IMR-90 (cell line): ENCODE measurements at regions not wholly inside any gene's neighbourhood (a gene's known extent, or its start where the extent isn't known, plus 50 kb on each side); places are given as distances from the start of the nearest gene placed in this dataset.

ENCODE experiments used
- ATAC-seq: fragments of 200-7000 bp; cut with Tn5 transposase; 2 replicates; pipeline ENCODE4 v1.9.1; 2020; ENCODE audit warnings: low read depth, mild to moderate bottlenecking, moderate library complexity
- BruUV-seq: library from RNA; stranded (reverse); fragments of 400-500 nt; replicated peaks from 2 replicates; lab custom pipeline; 2021; lab: Mats Ljungman, UMichigan
- CTCF ChIA-PET: fragments of 300-600 bp; formaldehyde crosslinking; extraction: SDS; loops from one replicate; lab custom pipeline; 2021; ENCODE audit warnings: antibody characterized with exemption; lab: Yijun Ruan, JAX
- POLR2A ChIA-PET: fragments of 300-600 bp; sonication (Branson Sonifier 250); formaldehyde crosslinking; loops from one replicate; lab custom pipeline; 2022; ENCODE audit warnings: antibody characterized with exemption; ENCODE audit not compliant: unreplicated experiment; lab: Charles Lee
- DNase-seq: peaks from one replicate; pipeline ENCODE4 v3.0.0; 2013
- H2AFZ ChIP-seq: replicated peaks from 2 replicates; pipeline ENCODE3; 2013; ENCODE audit warnings: low read length, mild to moderate bottlenecking; ENCODE audit not compliant: poor library complexity
- H2AK5ac ChIP-seq: 2 replicates; pipeline ENCODE4 v1.6.1; 2013; ENCODE audit warnings: low read depth, low read length, inconsistent platforms
- H2AK9ac ChIP-seq: replicated peaks from 2 replicates; pipeline ENCODE3; 2013; ENCODE audit warnings: mild to moderate bottlenecking, low read depth, low read length, moderate library complexity; ENCODE audit not compliant: poor library complexity
- H2BK120ac ChIP-seq: 2 replicates; pipeline ENCODE4 v1.6.1; 2013; ENCODE audit warnings: low read depth, low read length, inconsistent platforms
- H2BK15ac ChIP-seq: 3 replicates; pipeline ENCODE4 v1.6.1; 2013; ENCODE audit warnings: low read depth, low read length, inconsistent platforms
- H2BK20ac ChIP-seq: 2 replicates; pipeline ENCODE4 v1.6.1; 2013; ENCODE audit warnings: low read depth, mild to moderate bottlenecking, inconsistent platforms, low read length, moderate library complexity
- H2BK5ac ChIP-seq: 2 replicates; pipeline ENCODE4 v1.6.1; 2013; ENCODE audit warnings: mild to moderate bottlenecking, low read depth, low read length, inconsistent platforms; ENCODE audit not compliant: poor library complexity, severe bottlenecking
- H3K14ac ChIP-seq: replicated peaks from 2 replicates; pipeline ENCODE4 v1.6.1; 2013; ENCODE audit warnings: low read depth, low read length, inconsistent platforms
- H3K18ac ChIP-seq: 2 replicates; pipeline ENCODE4 v1.6.1; 2013; ENCODE audit warnings: low read depth, low read length, control low read depth
- H3K23ac ChIP-seq: 2 replicates; pipeline ENCODE4 v1.6.1; 2013; ENCODE audit warnings: low read depth, low read length, inconsistent platforms
- H3K27ac ChIP-seq: 2 replicates; pipeline ENCODE4 v1.5.1; 2013; ENCODE audit warnings: mild to moderate bottlenecking, control low read depth, low read length; ENCODE audit not compliant: insufficient read depth
- H3K27me3 ChIP-seq: 2 replicates; pipeline ENCODE4 v1.6.1; 2013; ENCODE audit warnings: low read length; ENCODE audit not compliant: control insufficient read depth, insufficient read depth
- H3K36me3 ChIP-seq: 2 replicates; pipeline ENCODE4 v1.6.1; 2013; ENCODE audit warnings: low read length, mixed read lengths; ENCODE audit not compliant: control insufficient read depth, insufficient read depth
- H3K4ac ChIP-seq: 2 replicates; pipeline ENCODE4 v1.6.1; 2013; ENCODE audit warnings: low read depth, low read length, inconsistent platforms
- H3K4me1 ChIP-seq: 2 replicates; pipeline ENCODE4 v1.6.1; 2013; ENCODE audit warnings: low read length, mixed read lengths; ENCODE audit not compliant: control insufficient read depth, insufficient read depth
- H3K4me2 ChIP-seq: 2 replicates; pipeline ENCODE4 v1.6.1; 2013; ENCODE audit warnings: low read depth, mild to moderate bottlenecking, control low read depth, low read length, moderate library complexity
- H3K4me3 ChIP-seq: 2 replicates; pipeline ENCODE4 v1.5.1; 2013; ENCODE audit warnings: low read depth, mild to moderate bottlenecking, control low read depth, low read length, moderate library complexity; ENCODE audit not compliant: insufficient read depth
- H3K56ac ChIP-seq: 2 replicates; pipeline ENCODE4 v1.6.1; 2013; ENCODE audit warnings: low read length, inconsistent platforms; ENCODE audit not compliant: insufficient read depth; ENCODE audit errors: extremely low read depth
- H3K79me1 ChIP-seq, 2 experiments: 2 replicates each; pipeline ENCODE4 v1.6.1; 2013; ENCODE audit warnings: low read length in 2 of 2, inconsistent platforms in 1 of 2, low read depth in 1 of 2
- H3K9ac ChIP-seq: 2 replicates; pipeline ENCODE4 v1.6.1; 2013; ENCODE audit warnings: low read depth, low read length, control low read depth
- H3K9me1 ChIP-seq: 2 replicates; pipeline ENCODE4 v1.6.1; 2013; ENCODE audit warnings: low read length, inconsistent platforms; ENCODE audit not compliant: insufficient read depth
- H3K9me3 ChIP-seq: 2 replicates; pipeline ENCODE4 v1.6.1; 2013; ENCODE audit warnings: low read length; ENCODE audit not compliant: control insufficient read depth, insufficient read depth
- H4K20me1 ChIP-seq: 2 replicates; pipeline ENCODE4 v1.6.1; 2013; ENCODE audit warnings: low read length, inconsistent platforms; ENCODE audit not compliant: insufficient read depth
- H4K5ac ChIP-seq: 2 replicates; pipeline ENCODE4 v1.6.1; 2013; ENCODE audit warnings: mild to moderate bottlenecking, low read depth, low read length, control low read depth
- H4K8ac ChIP-seq, 2 experiments: 2 replicates each; pipeline ENCODE4 v1.6.1; 2013; ENCODE audit warnings: low read depth in 2 of 2, low read length in 2 of 2, control low read depth in 1 of 2, inconsistent platforms in 1 of 2
- H4K91ac ChIP-seq: 2 replicates; pipeline ENCODE4 v1.6.1; 2013; ENCODE audit warnings: low read depth, low read length, inconsistent platforms; ENCODE audit not compliant: insufficient read depth
- CEBPB ChIP-seq: IDR thresholded peaks from 2 replicates; pipeline ENCODE4 v1.6.1; 2012; ENCODE audit warnings: low read depth, low read length, improper control_type of control experiment
- POLR2A ChIP-seq: IDR thresholded peaks from 2 replicates; pipeline ENCODE4 v1.6.1; 2012; ENCODE audit warnings: mild to moderate bottlenecking, low read depth, low read length
- WGBS, 2 experiments: methylation state at CpG; one replicate each; pipeline versions ENCODE4 v1.1.5 to v1.1.7; 2013; ENCODE audit warnings: missing lambda C conversion rate in 2 of 2; ENCODE audit not compliant: insufficient read length in 1 of 2; ENCODE audit errors: extremely low coverage in 2 of 2; 5-methylcytosine and 5-hydroxymethylcytosine counted together
- dilution Hi-C: fragments of 300-500 bp; cut with HindIII; formaldehyde crosslinking; loops from one replicate; pipeline ENCODE4 v1.14.3; 2018; ENCODE audit warnings: low sequenced_read_pairs; ENCODE audit not compliant: unreplicated experiment
- in situ Hi-C: fragments of 300-500 bp; cut with MboI; formaldehyde crosslinking; loops from 3 replicates; pipeline ENCODE4 v1.14.3; 2019; ENCODE audit warnings: low sequenced_read_pairs, inconsistent platforms, mixed read lengths
- intact Hi-C: fragments of 100-400 bp; cut with micrococcal nuclease; formaldehyde crosslinking; loops from 2 replicates; pipeline ENCODE4 v1.10.0; 2022
- TF ChIP-seq, protein P1 (sequence below): conservative IDR thresholded peaks from 2 replicates; pipeline ENCODE4 v1.5.1; 2012; ENCODE audit warnings: mild to moderate bottlenecking, low read depth, low read length, improper control_type of control experiment
- TF ChIP-seq, protein P2 (sequence below): fragments of 150-350 bp; IDR thresholded peaks from 2 replicates; pipeline ENCODE4 v1.6.1; 2016; ENCODE audit warnings: low read depth, mild to moderate bottlenecking, low read length, moderate library complexity, borderline replicate concordance

DNA sequence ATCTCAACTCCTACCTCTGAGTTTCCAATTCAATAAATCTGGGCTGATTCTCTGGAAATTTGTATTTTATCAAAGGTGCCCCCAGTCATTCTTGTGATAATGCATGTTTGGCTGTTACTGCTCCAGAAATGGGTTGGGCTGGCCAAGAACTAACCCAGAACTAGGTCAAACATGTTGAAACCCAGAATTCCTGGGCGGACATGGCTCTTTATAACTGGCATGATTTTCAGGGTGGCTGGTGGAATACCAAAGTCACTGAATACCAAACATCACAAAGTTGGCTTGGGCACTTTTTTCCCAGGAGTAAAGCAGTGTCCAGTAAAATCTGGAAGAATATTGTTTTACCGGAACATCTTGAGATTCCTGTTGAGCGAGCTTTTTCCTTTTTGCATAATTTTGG lies 89.4 kb upstream of the S1PR1 start:
- Histone ChIP-seq H3K4me3 (no peak overlapping the region), H2AK5ac (no peak overlapping the region), H3K79me1 (no peaks in the 10 kb centered on the region), H3K27me3 (no peaks in the 10 kb centered on the region), H3K23ac (no peak overlapping the region), H3K9ac (no peak overlapping the region), H4K20me1 (no peaks in the 10 kb centered on the region), H2AK9ac (no peak overlapping the region), H3K18ac (no peak overlapping the region), H3K4ac (no peak overlapping the region), H3K56ac (no peak overlapping the region), H3K9me3 (no peaks in the 10 kb centered on the region), H2BK20ac (no peak overlapping the region), H4K8ac (no peak overlapping the region), H3K36me3 (no peaks in the 10 kb centered on the region), H3K14ac (no peak overlapping the region), H4K91ac (no peak overlapping the region), H2AFZ (no peak overlapping the region), H4K5ac (no peak overlapping the region), H3K27ac (no peak overlapping the region), H2BK120ac (no peak overlapping the region), H2BK15ac (no peak overlapping the region), H2BK5ac (no peak overlapping the region), H3K9me1 (no peaks in the 10 kb centered on the region), H3K4me1 (0 out of 2 replicates have a peak, but pooled peaks cover 2% of the 10 kb centered on the region), H3K4me2 (no peak overlapping the region)
- POLR2A ChIA-PET: no interaction called here
- no TSS peak for BruUV-seq
- dilution Hi-C loops (no loop called here), in situ Hi-C loops (no loop called here), intact Hi-C loops (no loop called here)
- ATAC-seq (no peak), DNase-seq (no peak)
- no CpG with 5 or more reads among the region's 3 CpGs for WGBS, 2 experiments
- TF ChIP-seq, protein P1, sequence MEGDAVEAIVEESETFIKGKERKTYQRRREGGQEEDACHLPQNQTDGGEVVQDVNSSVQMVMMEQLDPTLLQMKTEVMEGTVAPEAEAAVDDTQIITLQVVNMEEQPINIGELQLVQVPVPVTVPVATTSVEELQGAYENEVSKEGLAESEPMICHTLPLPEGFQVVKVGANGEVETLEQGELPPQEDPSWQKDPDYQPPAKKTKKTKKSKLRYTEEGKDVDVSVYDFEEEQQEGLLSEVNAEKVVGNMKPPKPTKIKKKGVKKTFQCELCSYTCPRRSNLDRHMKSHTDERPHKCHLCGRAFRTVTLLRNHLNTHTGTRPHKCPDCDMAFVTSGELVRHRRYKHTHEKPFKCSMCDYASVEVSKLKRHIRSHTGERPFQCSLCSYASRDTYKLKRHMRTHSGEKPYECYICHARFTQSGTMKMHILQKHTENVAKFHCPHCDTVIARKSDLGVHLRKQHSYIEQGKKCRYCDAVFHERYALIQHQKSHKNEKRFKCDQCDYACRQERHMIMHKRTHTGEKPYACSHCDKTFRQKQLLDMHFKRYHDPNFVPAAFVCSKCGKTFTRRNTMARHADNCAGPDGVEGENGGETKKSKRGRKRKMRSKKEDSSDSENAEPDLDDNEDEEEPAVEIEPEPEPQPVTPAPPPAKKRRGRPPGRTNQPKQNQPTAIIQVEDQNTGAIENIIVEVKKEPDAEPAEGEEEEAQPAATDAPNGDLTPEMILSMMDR: no peak
- TF ChIP-seq POLR2A: no peak
- no peak for TF ChIP-seq CEBPB
- TF ChIP-seq, protein P2, sequence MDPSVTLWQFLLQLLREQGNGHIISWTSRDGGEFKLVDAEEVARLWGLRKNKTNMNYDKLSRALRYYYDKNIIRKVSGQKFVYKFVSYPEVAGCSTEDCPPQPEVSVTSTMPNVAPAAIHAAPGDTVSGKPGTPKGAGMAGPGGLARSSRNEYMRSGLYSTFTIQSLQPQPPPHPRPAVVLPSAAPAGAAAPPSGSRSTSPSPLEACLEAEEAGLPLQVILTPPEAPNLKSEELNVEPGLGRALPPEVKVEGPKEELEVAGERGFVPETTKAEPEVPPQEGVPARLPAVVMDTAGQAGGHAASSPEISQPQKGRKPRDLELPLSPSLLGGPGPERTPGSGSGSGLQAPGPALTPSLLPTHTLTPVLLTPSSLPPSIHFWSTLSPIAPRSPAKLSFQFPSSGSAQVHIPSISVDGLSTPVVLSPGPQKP: no peak
- CTCF ChIA-PET: no interaction called here
